ENCODE measurements at regions not wholly inside any gene's neighbourhood (a gene's known extent, or its start where the extent isn't known, plus 50 kb on each side); places are given as distances from the start of the nearest gene placed in this dataset.

GRCh38 chr6:6964675-6965074 is 143.1 kb upstream of the RREB1 start:
- TF ChIP-seq, protein P1, sequence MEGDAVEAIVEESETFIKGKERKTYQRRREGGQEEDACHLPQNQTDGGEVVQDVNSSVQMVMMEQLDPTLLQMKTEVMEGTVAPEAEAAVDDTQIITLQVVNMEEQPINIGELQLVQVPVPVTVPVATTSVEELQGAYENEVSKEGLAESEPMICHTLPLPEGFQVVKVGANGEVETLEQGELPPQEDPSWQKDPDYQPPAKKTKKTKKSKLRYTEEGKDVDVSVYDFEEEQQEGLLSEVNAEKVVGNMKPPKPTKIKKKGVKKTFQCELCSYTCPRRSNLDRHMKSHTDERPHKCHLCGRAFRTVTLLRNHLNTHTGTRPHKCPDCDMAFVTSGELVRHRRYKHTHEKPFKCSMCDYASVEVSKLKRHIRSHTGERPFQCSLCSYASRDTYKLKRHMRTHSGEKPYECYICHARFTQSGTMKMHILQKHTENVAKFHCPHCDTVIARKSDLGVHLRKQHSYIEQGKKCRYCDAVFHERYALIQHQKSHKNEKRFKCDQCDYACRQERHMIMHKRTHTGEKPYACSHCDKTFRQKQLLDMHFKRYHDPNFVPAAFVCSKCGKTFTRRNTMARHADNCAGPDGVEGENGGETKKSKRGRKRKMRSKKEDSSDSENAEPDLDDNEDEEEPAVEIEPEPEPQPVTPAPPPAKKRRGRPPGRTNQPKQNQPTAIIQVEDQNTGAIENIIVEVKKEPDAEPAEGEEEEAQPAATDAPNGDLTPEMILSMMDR (IDR thresholded peaks at IDR 0.05): no peak
- TF ChIP-seq POLR2A (IDR thresholded peaks at IDR 0.05): no peak
- TF ChIP-seq POLR2AphosphoS5 (IDR thresholded peaks at IDR 0.05): no peak
